Neural progenitor cell (in vitro differentiated cells): ENCODE measurements at regions not wholly inside any gene's neighbourhood (a gene's known extent, or its start where the extent isn't known, plus 50 kb on each side); places are given as distances from the start of the nearest gene placed in this dataset.

Experiments used
- CTCF ChIP-seq: fragments of 200-600 bp; sonication (generic); IDR thresholded peaks from 2 replicates; pipeline ENCODE4 v1.5.1; 2017; ENCODE audit warnings: antibody characterized with exemption, mild to moderate bottlenecking
- EZH2 ChIP-seq: fragments of 200-600 bp; sonication (generic); IDR thresholded peaks from 2 replicates; pipeline ENCODE4 v1.6.1; 2017; ENCODE audit warnings: antibody characterized with exemption, mild to moderate bottlenecking, moderate library complexity

- TF ChIP-seq CTCF (no peak), EZH2 (no peak)
Measured at GRCh38 chr4:60565558-60565957, 634.6 kb upstream of the ADGRL3 start.
